Prostate gland (tissue), 2 donors: ENCODE measurements at regions not wholly inside any gene's neighbourhood (a gene's known extent, or its start where the extent isn't known, plus 50 kb on each side); places are given as distances from the start of the nearest gene placed in this dataset.
"Not testable (repeated sequence)": the region's sequence is repeated elsewhere in the genome, so short reads cannot be mapped to it uniquely, and the experiment has no call there.

Experiments
- DNase-seq: peaks from one replicate; pipeline ENCODE4 v3.0.0-alpha.2; 2019; ENCODE audit warnings: low spot score
- H3K27ac ChIP-seq, 2 donors: fragments of 200-600 bp; sonication (generic); 2 replicates each; pipeline ENCODE4 v1.5.1; 2017 to 2019
- H3K27me3 ChIP-seq: fragments of 200-600 bp; sonication (generic); replicated peaks from 2 replicates; pipeline ENCODE4 v1.5.1; 2019; ENCODE audit not compliant: insufficient read depth
- H3K36me3 ChIP-seq, 2 donors: fragments of 200-600 bp; sonication (generic); 1 replicate in 1 of 2; 2 replicates in 1 of 2; pipeline versions ENCODE4 v1.5.1 to v1.8.1; 2017 to 2019
- H3K4me1 ChIP-seq: fragments of 200-600 bp; sonication (generic); replicated peaks from 2 replicates; pipeline ENCODE4 v1.5.1; 2019
- H3K4me3 ChIP-seq, 2 donors: fragments of 200-600 bp; sonication (generic); 2 replicates each; pipeline ENCODE4 v1.5.1; 2017 to 2019
- H3K9me3 ChIP-seq: fragments of 200-600 bp; sonication (generic); 2 replicates; pipeline ENCODE4 v1.5.1; 2017
- POLR2A ChIP-seq: fragments of 450-650 bp; IDR thresholded peaks from one replicate; pipeline ENCODE4 v1.6.1; 2016; ENCODE audit warnings: antibody characterized with exemption, mild to moderate bottlenecking
- POLR2AphosphoS5 ChIP-seq: sonication (generic); formaldehyde crosslinking; IDR thresholded peaks from one replicate; pipeline ENCODE4 v1.6.1; 2017; ENCODE audit warnings: antibody characterized with exemption
- WGBS: methylation state at CpG from one replicate; pipeline ENCODE4 v1.1.5; 2018; 5-methylcytosine and 5-hydroxymethylcytosine counted together
- intact Hi-C: fragments of 100-400 bp; cut with DNase I; formaldehyde crosslinking; loops from one replicate; pipeline ENCODE4 v1.14.2; 2022
- TF ChIP-seq, protein P1 (sequence below), 4 experiments: fragments of 200-600 bp in 2 of 4; fragments of 450-650 bp in 2 of 4; sonication (generic) in 2 of 4; IDR thresholded peaks; 1 replicate in 3 of 4; 2 replicates in 1 of 4; pipeline ENCODE4 v1.5.1; 2016 to 2019; ENCODE audit warnings: antibody characterized with exemption in 4 of 4, mild to moderate bottlenecking in 2 of 4, moderate library complexity in 2 of 4

DNA sequence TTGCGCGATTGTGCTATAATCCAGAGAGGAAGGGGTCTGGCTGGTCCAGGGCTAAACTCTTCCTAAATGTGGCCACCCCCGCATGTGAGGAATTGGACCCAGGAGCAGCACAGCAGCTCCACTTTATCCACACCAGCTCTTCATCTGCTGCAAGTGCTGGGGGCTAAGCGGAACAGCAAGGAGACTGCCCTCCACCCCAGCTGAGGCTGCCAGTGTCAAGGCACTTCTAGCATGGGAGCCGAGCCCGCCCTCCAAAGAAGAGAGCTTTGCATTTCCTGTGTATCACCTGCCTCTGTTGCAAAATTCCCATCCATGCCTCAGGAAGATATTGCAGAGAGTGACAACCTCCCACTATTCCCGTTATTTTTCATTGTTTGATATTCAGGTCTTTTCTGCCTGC, 333.6 kb downstream of the ARRDC4 start:
- WGBS = 78% methylated on average over 7 of the region's 7 CpGs
- no peak overlapping the region for H3K4me3 ChIP-seq
- TF ChIP-seq POLR2A (no peak), POLR2AphosphoS5 (no peak)
- TF ChIP-seq, protein P1, sequence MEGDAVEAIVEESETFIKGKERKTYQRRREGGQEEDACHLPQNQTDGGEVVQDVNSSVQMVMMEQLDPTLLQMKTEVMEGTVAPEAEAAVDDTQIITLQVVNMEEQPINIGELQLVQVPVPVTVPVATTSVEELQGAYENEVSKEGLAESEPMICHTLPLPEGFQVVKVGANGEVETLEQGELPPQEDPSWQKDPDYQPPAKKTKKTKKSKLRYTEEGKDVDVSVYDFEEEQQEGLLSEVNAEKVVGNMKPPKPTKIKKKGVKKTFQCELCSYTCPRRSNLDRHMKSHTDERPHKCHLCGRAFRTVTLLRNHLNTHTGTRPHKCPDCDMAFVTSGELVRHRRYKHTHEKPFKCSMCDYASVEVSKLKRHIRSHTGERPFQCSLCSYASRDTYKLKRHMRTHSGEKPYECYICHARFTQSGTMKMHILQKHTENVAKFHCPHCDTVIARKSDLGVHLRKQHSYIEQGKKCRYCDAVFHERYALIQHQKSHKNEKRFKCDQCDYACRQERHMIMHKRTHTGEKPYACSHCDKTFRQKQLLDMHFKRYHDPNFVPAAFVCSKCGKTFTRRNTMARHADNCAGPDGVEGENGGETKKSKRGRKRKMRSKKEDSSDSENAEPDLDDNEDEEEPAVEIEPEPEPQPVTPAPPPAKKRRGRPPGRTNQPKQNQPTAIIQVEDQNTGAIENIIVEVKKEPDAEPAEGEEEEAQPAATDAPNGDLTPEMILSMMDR (IDR thresholded peaks at IDR 0.05) = no peak
- intact Hi-C loops = no loop called here
- no peaks in the 10 kb centered on the region for H3K9me3 ChIP-seq
- DNase-seq = no peak
- H3K27me3 ChIP-seq = no peaks in the 10 kb centered on the region
- H3K4me1 ChIP-seq = peaks cover 6% of the 10 kb centered on the region
- no peak overlapping the region for H3K27ac ChIP-seq
- no peaks in the 10 kb centered on the region for H3K36me3 ChIP-seq

DNA sequence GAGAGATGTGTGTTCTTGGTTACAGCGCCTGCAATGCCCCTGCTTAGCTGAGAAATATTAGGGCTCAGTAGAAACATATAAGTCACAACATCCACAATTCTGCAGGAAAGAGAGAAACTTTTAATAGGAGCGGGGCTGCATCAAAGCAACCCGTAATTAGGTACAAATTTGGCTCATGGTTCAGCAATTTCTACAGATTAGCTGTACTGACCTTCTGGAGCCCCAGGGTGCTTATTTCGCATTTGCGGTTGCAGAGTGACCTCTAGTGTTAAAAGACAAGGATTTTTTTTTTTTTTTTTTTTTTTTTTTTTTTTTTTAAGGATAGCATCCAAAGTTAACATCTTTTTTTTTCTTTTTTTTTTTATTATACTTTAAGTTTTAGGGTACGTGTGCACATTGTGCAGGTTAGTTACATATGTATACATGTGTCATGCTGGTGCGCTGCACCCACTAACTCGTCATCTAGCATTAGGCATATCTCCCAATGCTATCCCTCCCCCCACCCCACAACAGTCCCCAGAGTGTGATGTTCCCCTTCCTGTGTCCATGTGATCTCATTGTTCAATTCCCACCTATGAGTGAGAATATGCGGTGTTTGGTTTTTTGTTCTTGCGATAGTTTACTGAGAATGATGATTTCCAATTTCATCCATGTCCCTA, 334.7 kb downstream of the ARRDC4 start:
- 28% methylated on average over 9 of the region's 10 CpGs for WGBS
- not testable (repeated sequence) for H3K36me3 ChIP-seq, H3K4me3 ChIP-seq, H3K9me3 ChIP-seq, H3K4me1 ChIP-seq, DNase-seq, H3K27ac ChIP-seq, H3K27me3 ChIP-seq
- intact Hi-C loops = loop anchor here (5.0 kb wide), 1 partner anchor 393 kb away; no protein-coding TSS in a partner anchor
- TF ChIP-seq, protein P1 (IDR thresholded peaks at IDR 0.05) = peak in 1 of 4 experiments; percentile 7

DNA sequence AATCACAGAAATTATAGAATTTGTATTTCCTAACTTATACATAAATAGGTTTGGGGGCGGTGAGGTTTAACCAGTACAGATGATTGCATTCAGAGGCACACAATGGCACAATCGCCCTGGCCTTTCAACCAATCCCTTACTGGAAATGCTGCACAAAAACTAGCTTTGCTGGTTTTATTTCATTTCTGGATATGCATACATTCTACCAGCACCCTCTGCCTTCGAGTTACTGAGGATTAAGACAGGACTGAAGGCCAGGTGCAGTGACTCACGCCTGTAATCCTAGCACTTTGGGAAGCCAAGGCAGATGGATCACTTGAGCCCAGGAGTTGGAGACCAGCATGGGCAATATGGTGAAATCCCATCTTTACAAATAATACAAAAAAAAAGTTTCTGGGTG, 336.1 kb downstream of the ARRDC4 start:
- intact Hi-C loops = loop anchor here (5.0 kb wide), 1 partner anchor 394 kb away; no protein-coding TSS in a partner anchor
- no peak for TF ChIP-seq POLR2A
- TF ChIP-seq, protein P1 (IDR thresholded peaks at IDR 0.05) = no peak
- TF ChIP-seq POLR2AphosphoS5 = no peak
- H3K9me3 ChIP-seq = no peaks in the 10 kb centered on the region
- no peak overlapping the region for H3K27ac ChIP-seq
- H3K4me1 ChIP-seq = peaks cover 6% of the 10 kb centered on the region
- H3K27me3 ChIP-seq = no peaks in the 10 kb centered on the region
- 56% methylated on average over 4 of the region's 4 CpGs for WGBS
- no peaks in the 10 kb centered on the region for H3K36me3 ChIP-seq
- DNase-seq = no peak
- H3K4me3 ChIP-seq = no peak overlapping the region

DNA sequence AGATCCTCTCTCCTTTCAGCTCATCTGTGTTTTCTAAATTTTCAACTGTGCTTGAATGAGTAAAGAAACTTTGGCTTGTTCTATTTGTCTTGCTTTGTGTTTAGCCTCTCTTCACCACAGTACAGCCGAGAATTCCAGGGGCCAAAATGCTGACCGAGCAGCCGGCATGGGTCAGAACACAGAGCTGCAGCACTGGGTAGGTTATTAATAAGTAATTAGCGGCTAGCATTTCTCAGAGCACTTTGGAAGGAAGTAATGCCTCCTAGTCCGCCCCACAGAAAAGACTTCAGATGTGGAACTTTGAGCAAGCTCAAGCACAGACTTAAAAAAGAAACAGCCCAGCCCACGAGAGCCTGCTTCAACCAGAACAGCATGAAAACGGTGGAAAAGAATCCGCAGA, 343.9 kb downstream of the ARRDC4 start:
- Histone ChIP-seq H3K27ac (no peak overlapping the region), H3K27me3 (no peaks in the 10 kb centered on the region), H3K36me3 (no peaks in the 10 kb centered on the region), H3K9me3 (no peaks in the 10 kb centered on the region), H3K4me1 (no peaks in the 10 kb centered on the region), H3K4me3 (no peak overlapping the region)
- intact Hi-C loops = no loop called here
- TF ChIP-seq POLR2A = no peak
- WGBS = 67% methylated on average over 8 of the region's 8 CpGs
- DNase-seq = no peak

DNA sequence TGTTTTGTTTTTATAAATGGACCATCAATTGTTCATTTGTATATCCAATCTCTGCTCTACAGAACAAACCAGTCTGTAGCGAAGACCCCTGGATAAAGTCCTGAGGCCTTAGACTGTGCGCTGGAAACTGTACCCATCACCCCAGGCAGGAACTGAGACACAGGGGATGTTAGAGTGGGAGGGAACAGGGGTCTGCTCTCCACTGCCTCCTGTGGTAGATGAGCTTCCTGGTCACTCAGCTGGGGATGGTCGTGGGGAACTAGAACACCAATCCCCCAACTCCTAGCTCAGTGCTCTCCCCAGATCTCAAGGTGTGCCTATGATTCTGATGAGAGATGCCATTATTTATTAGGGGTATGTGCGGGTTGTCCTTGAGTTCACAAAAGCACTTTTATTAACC, 340.2 kb upstream of the IGF1R start:
- H3K4me3 ChIP-seq = no peak overlapping the region
- no peak overlapping the region for H3K27ac ChIP-seq
- H3K27me3 ChIP-seq = no peaks in the 10 kb centered on the region
- WGBS = 90% methylated on average over 4 of the region's 4 CpGs
- H3K36me3 ChIP-seq = no peaks in the 10 kb centered on the region
- DNase-seq = no peak
- no peaks in the 10 kb centered on the region for H3K9me3 ChIP-seq
- TF ChIP-seq POLR2AphosphoS5 = no peak
- TF ChIP-seq POLR2A = no peak
- intact Hi-C loops = no loop called here
- H3K4me1 ChIP-seq = no peaks in the 10 kb centered on the region

GRCh38 chr15:98311566-98312188, 336.7 kb upstream of the IGF1R start:
- H3K36me3 ChIP-seq = no peaks in the 10 kb centered on the region
- no peaks in the 10 kb centered on the region for H3K4me1 ChIP-seq
- no peak overlapping the region for H3K27ac ChIP-seq
- H3K4me3 ChIP-seq = no peak overlapping the region
- TF ChIP-seq, protein P1 (IDR thresholded peaks at IDR 0.05) = peak; percentile 48 to 92 (median 82)
- TF ChIP-seq POLR2A = no peak
- TF ChIP-seq POLR2AphosphoS5 = peak; percentile 10
- no peaks in the 10 kb centered on the region for H3K27me3 ChIP-seq
- H3K9me3 ChIP-seq = no peaks in the 10 kb centered on the region
- 12% methylated on average over 8 of the region's 8 CpGs for WGBS
- peak; percentile 82 for DNase-seq
- intact Hi-C loops = loop anchor here (1.0 kb wide), 1 partner anchor 110 kb away; no protein-coding TSS in a partner anchor
